Fibroblast of lung (primary cell): ENCODE measurements at regions not wholly inside any gene's neighbourhood (a gene's known extent, or its start where the extent isn't known, plus 50 kb on each side); places are given as distances from the start of the nearest gene placed in this dataset.
A peak's percentile ranks its signal among the peaks of the same experiment; 100 is the strongest.

Experiments
- DNase-seq, 2 donors: peaks; one replicate each; pipeline versions ENCODE4 v3.0.0 to v3.0.0-alpha.2; 2010; ENCODE audit warnings: low read depth in 2 of 2
- H2AFZ ChIP-seq: 2 replicates; pipeline ENCODE4 v1.5.1; 2012; ENCODE audit warnings: low read length, control low read depth, inconsistent platforms
- H3K27ac ChIP-seq: 2 replicates; pipeline ENCODE4 v1.5.1; 2011; ENCODE audit warnings: low read length, control low read depth; ENCODE audit not compliant: insufficient read depth
- H3K27me3 ChIP-seq: 2 replicates; pipeline ENCODE4 v1.5.1; 2011; ENCODE audit warnings: mild to moderate bottlenecking, low read length; ENCODE audit not compliant: control insufficient read depth, insufficient read depth
- H3K36me3 ChIP-seq: 2 replicates; pipeline ENCODE4 v1.5.1; 2011; ENCODE audit warnings: low read length; ENCODE audit not compliant: control insufficient read depth, insufficient read depth
- H3K4me1 ChIP-seq: 2 replicates; pipeline ENCODE4 v1.5.1; 2011; ENCODE audit warnings: low read length; ENCODE audit not compliant: control insufficient read depth, insufficient read depth; ENCODE audit errors: extremely low read depth
- H3K4me2 ChIP-seq: 2 replicates; pipeline ENCODE4 v1.5.1; 2011; ENCODE audit warnings: low read length, control low read depth; ENCODE audit not compliant: insufficient read depth; ENCODE audit errors: extremely low read depth
- H3K4me3 ChIP-seq, 4 experiments: fragments of 200-600 bp in 1 of 4; sonication (generic) in 1 of 4; replicated peaks in 1 of 4; 2 replicates each; pipeline ENCODE4 v1.5.1; 2011 to 2016; ENCODE audit warnings: low read length in 4 of 4, low read depth in 3 of 4, mild to moderate bottlenecking in 3 of 4, control low read depth in 2 of 4, inconsistent platforms in 1 of 4, mixed read lengths in 1 of 4; ENCODE audit not compliant: insufficient read depth in 1 of 4; ENCODE audit errors: control extremely low read depth in 1 of 4
- H3K79me2 ChIP-seq: 2 replicates; pipeline ENCODE4 v1.5.1; 2012; ENCODE audit warnings: mild to moderate bottlenecking, low read length, inconsistent platforms; ENCODE audit not compliant: control insufficient read depth, insufficient read depth
- H3K9ac ChIP-seq: 2 replicates; pipeline ENCODE4 v1.5.1; 2011; ENCODE audit warnings: mild to moderate bottlenecking, low read length, control low read depth; ENCODE audit not compliant: insufficient read depth
- H3K9me3 ChIP-seq: 2 replicates; pipeline ENCODE4 v1.5.1; 2012; ENCODE audit warnings: low read depth, low read length; ENCODE audit not compliant: control insufficient read depth, insufficient read depth
- H4K20me1 ChIP-seq: 2 replicates; pipeline ENCODE4 v1.5.1; 2011; ENCODE audit warnings: low read length; ENCODE audit not compliant: control insufficient read depth, insufficient read depth; ENCODE audit errors: extremely low read depth
- CTCF ChIP-seq, 2 donors: IDR thresholded peaks in 1 of 2; conservative IDR thresholded peaks in 1 of 2; 1 replicate in 1 of 2; 2 replicates in 1 of 2; pipeline ENCODE4 v1.5.1; 2011 to 2012; ENCODE audit warnings: low read length in 2 of 2, control low read depth in 1 of 2, inconsistent platforms in 1 of 2, low read depth in 1 of 2, mild to moderate bottlenecking in 1 of 2
- EZH2 ChIP-seq: IDR thresholded peaks from 2 replicates; pipeline ENCODE4 v1.5.1; 2012; ENCODE audit warnings: low read length, control low read depth, mild to moderate bottlenecking; ENCODE audit errors: missing control alignments

- H3K27ac ChIP-seq: no peak overlapping the region
- no peak overlapping the region for H2AFZ ChIP-seq
- no peak overlapping the region for H3K4me2 ChIP-seq
- H3K9ac ChIP-seq: no peak overlapping the region
- TF ChIP-seq EZH2: no peak
- no peak for TF ChIP-seq CTCF (conservative IDR thresholded peaks at IDR 0.05 in 1 of 2, IDR thresholded peaks at IDR 0.05 in 1 of 2; ENCODE audit: low read depth in 1 of 2, low read length in 2 of 2)
- no peaks in the 10 kb centered on the region for H3K4me1 ChIP-seq
- H3K9me3 ChIP-seq: no peaks in the 10 kb centered on the region
- no peaks in the 10 kb centered on the region for H3K36me3 ChIP-seq
- no peaks in the 10 kb centered on the region for H3K79me2 ChIP-seq
- H4K20me1 ChIP-seq: no peaks in the 10 kb centered on the region
- H3K4me3 ChIP-seq: no peak overlapping the region
- peak in 1 of 2 donors; percentile 9 for DNase-seq
- no peaks in the 10 kb centered on the region for H3K27me3 ChIP-seq
These were observed 274.0 kb upstream of the FIGN start for GRCh38 chr2:164009756-164010337.

GRCh38 chr2:164008752-164009151 is 272.9 kb upstream of the FIGN start:
- H3K9me3 ChIP-seq: no peaks in the 10 kb centered on the region
- no peak overlapping the region for H3K27ac ChIP-seq
- no peak overlapping the region for H3K4me3 ChIP-seq
- no peaks in the 10 kb centered on the region for H4K20me1 ChIP-seq
- no peak for TF ChIP-seq CTCF (conservative IDR thresholded peaks at IDR 0.05 in 1 of 2, IDR thresholded peaks at IDR 0.05 in 1 of 2; ENCODE audit: low read depth in 1 of 2, low read length in 2 of 2)
- H3K4me1 ChIP-seq: no peaks in the 10 kb centered on the region
- DNase-seq: peak in 1 of 2 donors; percentile 4
- no peaks in the 10 kb centered on the region for H3K79me2 ChIP-seq
- H3K4me2 ChIP-seq: no peak overlapping the region
- no peaks in the 10 kb centered on the region for H3K36me3 ChIP-seq
- H3K27me3 ChIP-seq: no peaks in the 10 kb centered on the region
- no peak overlapping the region for H2AFZ ChIP-seq
- no peak overlapping the region for H3K9ac ChIP-seq

GRCh38 chr2:164006704-164007103 is 270.9 kb upstream of the FIGN start:
- no peak for TF ChIP-seq CTCF (conservative IDR thresholded peaks at IDR 0.05 in 1 of 2, IDR thresholded peaks at IDR 0.05 in 1 of 2; ENCODE audit: low read depth in 1 of 2, low read length in 2 of 2)
- no peak for TF ChIP-seq EZH2
- Histone ChIP-seq H3K4me3 (no peak overlapping the region), H3K9ac (no peak overlapping the region), H3K4me2 (no peak overlapping the region), H3K9me3 (no peaks in the 10 kb centered on the region), H3K36me3 (no peaks in the 10 kb centered on the region), H3K27ac (no peak overlapping the region), H4K20me1 (no peaks in the 10 kb centered on the region), H3K79me2 (no peaks in the 10 kb centered on the region), H2AFZ (no peak overlapping the region), H3K27me3 (no peaks in the 10 kb centered on the region), H3K4me1 (no peaks in the 10 kb centered on the region)
- no peak for DNase-seq
